Neuronal stem cell (in vitro differentiated cells): ENCODE measurements at regions not wholly inside any gene's neighbourhood (a gene's known extent, or its start where the extent isn't known, plus 50 kb on each side); places are given as distances from the start of the nearest gene placed in this dataset.

Experiments
- DNase-seq: peaks from one replicate; pipeline ENCODE4 v3.0.0-alpha.2; 2013; ENCODE audit warnings: low spot score
- H2AFZ ChIP-seq: one replicate; pipeline ENCODE4 v1.6.1; 2013; ENCODE audit warnings: mild to moderate bottlenecking, low read length, inconsistent platforms
- H2AK5ac ChIP-seq: 2 replicates; pipeline ENCODE4 v1.6.1; 2013; ENCODE audit warnings: low read depth, mild to moderate bottlenecking, inconsistent platforms, low read length, moderate library complexity, mixed read lengths
- H2BK120ac ChIP-seq: 2 replicates; pipeline ENCODE4 v1.6.1; 2013; ENCODE audit warnings: low read depth, mild to moderate bottlenecking, inconsistent platforms, low read length, moderate library complexity, mixed read lengths
- H2BK12ac ChIP-seq: one replicate; pipeline ENCODE4 v1.6.1; 2013; ENCODE audit warnings: low read length, inconsistent platforms
- H2BK15ac ChIP-seq: 2 replicates; pipeline ENCODE4 v1.6.1; 2013; ENCODE audit warnings: mild to moderate bottlenecking, low read length, inconsistent platforms, mixed read lengths
- H2BK5ac ChIP-seq: one replicate; pipeline ENCODE4 v1.6.1; 2013; ENCODE audit warnings: inconsistent platforms, mild to moderate bottlenecking, low read length, moderate library complexity
- H3K14ac ChIP-seq: one replicate; pipeline ENCODE4 v1.6.1; 2013; ENCODE audit warnings: low read length, inconsistent platforms
- H3K18ac ChIP-seq: 2 replicates; pipeline ENCODE4 v1.6.1; 2013; ENCODE audit warnings: low read length, inconsistent platforms
- H3K23ac ChIP-seq: 2 replicates; pipeline ENCODE4 v1.6.1; 2013; ENCODE audit warnings: low read depth, mild to moderate bottlenecking, mixed read lengths, low read length, inconsistent platforms; ENCODE audit not compliant: poor library complexity
- H3K27ac ChIP-seq: replicated peaks from 3 replicates; pipeline ENCODE4 v1.5.1; 2013; ENCODE audit warnings: low read length, inconsistent platforms
- H3K27me3 ChIP-seq, 3 experiments: 2 replicates each; pipeline ENCODE4 v1.6.1; 2013; ENCODE audit warnings: low read length in 3 of 3, mild to moderate bottlenecking in 2 of 3, inconsistent platforms in 1 of 3, low read depth in 1 of 3, mixed read lengths in 1 of 3, moderate library complexity in 1 of 3; ENCODE audit not compliant: control insufficient read depth in 3 of 3, insufficient read depth in 3 of 3
- H3K36me3 ChIP-seq, 2 donors: replicated peaks in 1 of 2; 2 replicates each; pipeline ENCODE4 v1.6.1; 2013; ENCODE audit warnings: low read length in 2 of 2; ENCODE audit not compliant: control insufficient read depth in 2 of 2, insufficient read depth in 2 of 2
- H3K4ac ChIP-seq: 2 replicates; pipeline ENCODE4 v1.6.1; 2013; ENCODE audit warnings: inconsistent platforms, mild to moderate bottlenecking, low read length, moderate library complexity
- H3K4me1 ChIP-seq, 2 donors: 1 replicate in 1 of 2; 2 replicates in 1 of 2; pipeline ENCODE4 v1.6.1; 2013; ENCODE audit warnings: low read length in 2 of 2, low read depth in 1 of 2; ENCODE audit not compliant: control insufficient read depth in 2 of 2, insufficient read depth in 1 of 2
- H3K4me2 ChIP-seq: one replicate; pipeline ENCODE4 v1.6.1; 2013; ENCODE audit warnings: mild to moderate bottlenecking, low read length, inconsistent platforms; ENCODE audit not compliant: insufficient read depth, poor library complexity, severe bottlenecking
- H3K4me3 ChIP-seq, 2 donors: 2 replicates each; pipeline ENCODE4 v1.5.1; 2013; ENCODE audit warnings: low read length in 2 of 2, mild to moderate bottlenecking in 2 of 2, inconsistent platforms in 1 of 2, moderate library complexity in 1 of 2
- H3K79me1 ChIP-seq: one replicate; pipeline ENCODE4 v1.6.1; 2013; ENCODE audit warnings: low read depth, mild to moderate bottlenecking, inconsistent platforms, low read length, moderate library complexity
- H3K9ac ChIP-seq: one replicate; pipeline ENCODE4 v1.6.1; 2013; ENCODE audit warnings: mild to moderate bottlenecking, low read depth, low read length, inconsistent platforms; ENCODE audit not compliant: poor library complexity
- H3K9me3 ChIP-seq, 2 donors: replicated peaks in 1 of 2; 2 replicates each; pipeline versions ENCODE3 to v1.6.1; 2013; ENCODE audit warnings: low read length in 2 of 2, mild to moderate bottlenecking in 2 of 2, inconsistent platforms in 1 of 2, low read depth in 1 of 2, mixed read lengths in 1 of 2, moderate library complexity in 1 of 2; ENCODE audit not compliant: control insufficient read depth in 2 of 2, insufficient read depth in 1 of 2
- H4K8ac ChIP-seq: one replicate; pipeline ENCODE4 v1.6.1; 2013; ENCODE audit warnings: low read depth, mild to moderate bottlenecking, inconsistent platforms, low read length, moderate library complexity
- H4K91ac ChIP-seq: one replicate; pipeline ENCODE4 v1.6.1; 2013; ENCODE audit warnings: low read length, low read depth, mild to moderate bottlenecking, inconsistent platforms; ENCODE audit not compliant: poor library complexity
- WGBS, 2 donors: extraction: QIAGEN DNeasy Blood & Tissue Kit; methylation state at CpG; one replicate each; pipeline ENCODE4 v1.1.7; 2013; ENCODE audit warnings: missing lambda C conversion rate in 2 of 2, mixed read lengths in 1 of 2; ENCODE audit not compliant: insufficient read length in 2 of 2, insufficient replicate concordance in 1 of 2; ENCODE audit errors: extremely low coverage in 2 of 2; 5-methylcytosine and 5-hydroxymethylcytosine counted together

DNA sequence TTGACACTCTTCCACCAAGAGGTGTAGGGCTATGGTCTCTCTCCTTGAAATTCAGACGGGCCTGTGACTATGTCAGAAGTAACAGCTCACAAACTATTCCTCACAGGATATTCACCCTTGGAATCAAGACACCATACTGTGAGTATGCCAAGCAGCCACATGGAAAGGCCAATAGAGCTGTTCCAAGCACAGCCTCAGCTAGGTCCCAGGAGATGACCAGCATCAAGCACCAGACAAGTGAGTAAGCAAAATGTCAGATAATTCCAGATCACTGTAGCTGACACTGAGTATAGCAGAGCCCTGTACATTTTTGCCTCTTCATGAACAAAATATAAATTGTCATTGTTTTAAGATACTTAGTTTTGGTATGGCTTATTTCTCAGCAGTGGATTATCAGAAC, 88.1 kb upstream of the KCND2 start:
- no peak overlapping the region for H2BK5ac ChIP-seq
- no peak for DNase-seq
- no peak overlapping the region for H3K14ac ChIP-seq
- no peaks in the 10 kb centered on the region for H3K4me1 ChIP-seq
- H3K4ac ChIP-seq, result no peak overlapping the region
- no peaks in the 10 kb centered on the region for H3K9me3 ChIP-seq
- H3K18ac ChIP-seq, result no peak overlapping the region
- no peak overlapping the region for H3K4me3 ChIP-seq
- no peaks in the 10 kb centered on the region for H3K36me3 ChIP-seq
- H3K27ac ChIP-seq, result no peak overlapping the region
- H2BK120ac ChIP-seq, result no peak overlapping the region
- no peaks in the 10 kb centered on the region for H3K79me1 ChIP-seq
- no peak overlapping the region for H2AFZ ChIP-seq
- H4K8ac ChIP-seq, result no peak overlapping the region
- no peaks in the 10 kb centered on the region for H3K27me3 ChIP-seq
- no peak overlapping the region for H2AK5ac ChIP-seq
- no peak overlapping the region for H3K4me2 ChIP-seq
- H3K9ac ChIP-seq, result no peak overlapping the region
- no CpG with 5 or more reads among the region's 1 CpG for WGBS, 2 donors
- no peak overlapping the region for H3K23ac ChIP-seq
- H4K91ac ChIP-seq, result no peak overlapping the region
- no peak overlapping the region for H2BK15ac ChIP-seq
- H2BK12ac ChIP-seq, result no peak overlapping the region

DNA sequence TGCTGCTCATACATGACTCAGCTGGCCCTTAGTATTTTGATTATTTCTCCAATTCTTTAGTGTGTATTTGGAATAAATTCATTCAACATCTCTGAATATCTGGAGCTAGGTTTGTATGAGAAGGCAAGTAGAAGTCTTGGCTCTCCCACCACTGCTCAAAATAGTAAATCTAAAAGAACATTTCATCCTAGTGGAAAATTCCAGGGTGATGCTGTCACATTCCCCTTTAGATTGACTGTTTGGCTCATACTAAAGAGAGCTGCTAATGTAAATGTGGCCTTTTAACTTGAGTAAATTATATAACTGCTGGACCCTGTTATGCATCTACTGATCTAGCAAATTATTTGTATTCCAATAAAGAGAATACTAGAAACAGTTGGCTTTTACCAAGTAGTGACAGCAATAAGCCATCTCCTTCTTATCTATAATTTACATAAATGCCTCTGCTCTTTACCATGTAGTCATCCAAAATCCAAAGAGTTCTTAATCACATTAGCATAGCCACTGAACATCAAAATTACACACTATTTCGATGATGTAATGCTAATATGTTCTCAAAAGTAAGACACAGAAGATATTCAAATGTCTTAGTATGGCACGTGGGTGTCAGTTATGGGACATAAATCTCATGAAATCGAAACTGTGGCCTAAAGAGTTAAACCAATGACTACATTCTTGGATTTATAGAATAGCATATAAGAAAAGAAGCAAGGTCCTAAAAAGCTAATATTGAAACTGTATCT, 86.9 kb upstream of the KCND2 start:
- no peak overlapping the region for H3K14ac ChIP-seq

DNA sequence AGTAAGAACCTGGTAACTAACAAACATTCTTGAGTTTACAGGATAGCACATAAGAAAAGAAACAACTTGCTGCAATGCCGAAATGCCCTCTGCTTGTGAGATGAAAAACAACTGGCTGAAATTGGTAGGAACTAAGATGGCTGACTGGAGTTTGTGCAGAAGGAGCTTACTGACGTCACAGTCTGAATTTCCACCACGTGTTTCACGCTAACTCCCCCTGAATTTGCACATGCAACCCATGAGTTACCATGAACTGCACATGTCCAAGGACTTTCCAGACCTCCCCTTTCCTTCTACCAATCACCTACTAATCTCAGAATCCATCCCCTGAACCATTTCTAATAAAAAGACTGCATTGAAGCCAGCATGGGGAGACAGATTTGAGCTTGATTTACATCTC, 86.3 kb upstream of the KCND2 start:
- H3K4me3 ChIP-seq, result no peak overlapping the region
- no peaks in the 10 kb centered on the region for H3K36me3 ChIP-seq
- H4K8ac ChIP-seq, result no peak overlapping the region
- H3K14ac ChIP-seq, result no peak overlapping the region
- no peak overlapping the region for H3K4ac ChIP-seq
- H2AFZ ChIP-seq, result no peak overlapping the region
- no peak overlapping the region for H3K9ac ChIP-seq
- no peak overlapping the region for H2BK5ac ChIP-seq
- no peak for DNase-seq
- no peak overlapping the region for H3K23ac ChIP-seq
- no CpG with 5 or more reads among the region's 4 CpGs for WGBS, 2 donors
- H2BK120ac ChIP-seq, result no peak overlapping the region
- H3K27ac ChIP-seq, result no peak overlapping the region
- no peaks in the 10 kb centered on the region for H3K79me1 ChIP-seq
- H3K9me3 ChIP-seq, result no peaks in the 10 kb centered on the region
- H2BK15ac ChIP-seq, result no peak overlapping the region
- H3K27me3 ChIP-seq, result no peaks in the 10 kb centered on the region
- no peak overlapping the region for H2BK12ac ChIP-seq
- H3K4me1 ChIP-seq, result peaks cover 0 to 3% of the 10 kb centered on the region in 2 donors
- no peak overlapping the region for H4K91ac ChIP-seq
- no peak overlapping the region for H3K18ac ChIP-seq
- no peak overlapping the region for H3K4me2 ChIP-seq
- no peak overlapping the region for H2AK5ac ChIP-seq

More for the DNA sequence above, 86.9 kb upstream of the KCND2 start:
- Histone ChIP-seq H3K4ac (no peak overlapping the region), H2BK120ac (no peak overlapping the region), H3K4me2 (no peak overlapping the region), H3K9me3 (no peaks in the 10 kb centered on the region), H3K27me3 (no peaks in the 10 kb centered on the region), H3K4me3 (no peak overlapping the region), H3K79me1 (no peaks in the 10 kb centered on the region), H4K91ac (no peak overlapping the region), H3K27ac (no peak overlapping the region), H2BK12ac (no peak overlapping the region), H4K8ac (no peak overlapping the region), H3K9ac (no peak overlapping the region), H2AFZ (no peak overlapping the region), H3K4me1 (peaks cover 0 to 3% of the 10 kb centered on the region in 2 donors), H2AK5ac (no peak overlapping the region), H2BK15ac (no peak overlapping the region), H3K18ac (no peak overlapping the region), H3K36me3 (no peaks in the 10 kb centered on the region), H2BK5ac (no peak overlapping the region), H3K23ac (no peak overlapping the region)
- DNase-seq, result no peak
- WGBS, 2 donors, result no CpG with 5 or more reads among the region's 3 CpGs

DNA sequence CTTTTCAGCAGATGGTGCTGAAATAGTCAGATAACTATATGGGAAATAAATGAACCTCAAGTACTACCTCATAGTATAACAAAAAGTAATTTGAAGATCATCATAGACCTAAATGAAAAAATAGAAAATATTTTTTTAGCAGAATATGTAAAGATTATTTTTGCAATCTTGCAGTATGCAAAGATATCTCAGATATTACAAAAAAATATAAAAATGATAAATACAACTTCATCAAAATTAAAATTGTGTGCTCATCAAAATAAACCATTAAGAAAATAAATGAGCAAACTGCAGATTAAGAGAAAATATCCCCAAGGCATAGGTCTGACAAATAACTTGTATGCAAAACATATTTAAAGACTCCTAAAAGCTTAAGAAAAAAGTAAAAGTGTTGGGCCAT, 83.4 kb upstream of the KCND2 start:
- H3K14ac ChIP-seq, result no peak overlapping the region
- no peak overlapping the region for H4K8ac ChIP-seq
- no peak overlapping the region for H3K4me2 ChIP-seq
- H3K18ac ChIP-seq, result no peak overlapping the region
- no peak overlapping the region for H2BK15ac ChIP-seq
- no peaks in the 10 kb centered on the region for H3K36me3 ChIP-seq
- DNase-seq, result no peak
- no peak overlapping the region for H3K9ac ChIP-seq
- H3K23ac ChIP-seq, result no peak overlapping the region
- no peak overlapping the region for H4K91ac ChIP-seq
- no peak overlapping the region for H3K4ac ChIP-seq
- no peaks in the 10 kb centered on the region for H3K79me1 ChIP-seq
- no peak overlapping the region for H3K27ac ChIP-seq
- H2BK12ac ChIP-seq, result no peak overlapping the region
- H3K9me3 ChIP-seq, result no peaks in the 10 kb centered on the region
- no peaks in the 10 kb centered on the region for H3K27me3 ChIP-seq
- H2BK120ac ChIP-seq, result no peak overlapping the region
- no peak overlapping the region for H2AFZ ChIP-seq
- H3K4me1 ChIP-seq, result peaks cover 0 to 3% of the 10 kb centered on the region in 2 donors
- H2AK5ac ChIP-seq, result no peak overlapping the region
- no peak overlapping the region for H2BK5ac ChIP-seq
- no peak overlapping the region for H3K4me3 ChIP-seq
